ENCODE measurements at regions not wholly inside any gene's neighbourhood (a gene's known extent, or its start where the extent isn't known, plus 50 kb on each side); places are given as distances from the start of the nearest gene placed in this dataset.

GRCh38 chr4:157741642-157742041 lies 431.2 kb downstream of the GASK1B start:
- H3F3A ChIP-seq (ENCODE audit: low read depth) = no peaks in the 10 kb centered on the region
- no peak overlapping the region for H2AFZ ChIP-seq (ENCODE audit: low read length)
- H3K79me2 ChIP-seq (ENCODE audit: insufficient read depth, low read length) = no peaks in the 10 kb centered on the region
- H3K4me1 ChIP-seq (ENCODE audit: insufficient read depth, low read length, poor library complexity, severe bottlenecking) = no peaks in the 10 kb centered on the region
- TF ChIP-seq EZH2phosphoT487 (IDR thresholded peaks at IDR 0.05; ENCODE audit: borderline replicate concordance) (no peak), CTCF (conservative IDR thresholded peaks at IDR 0.05; ENCODE audit: low read length) (no peak)
- H3K9me3 ChIP-seq (ENCODE audit: insufficient read depth, low read depth, low read length) = no peaks in the 10 kb centered on the region
- H3K4me2 ChIP-seq (ENCODE audit: low read depth, low read length, poor library complexity, severe bottlenecking) = no peak overlapping the region
- H3K9me2 ChIP-seq (replicated peaks; ENCODE audit: low read depth, low read length) = no peaks in the 10 kb centered on the region
- H3K27me3 ChIP-seq (ENCODE audit: insufficient read depth, low read length, poor library complexity, severe bottlenecking) = no peaks in the 10 kb centered on the region
- no peaks in the 10 kb centered on the region for H4K20me1 ChIP-seq (ENCODE audit: insufficient read depth, low read length, poor library complexity, severe bottlenecking)
- no peak overlapping the region for H3K9ac ChIP-seq (ENCODE audit: low read depth, low read length, poor library complexity, severe bottlenecking)
- H3K4me3 ChIP-seq (ENCODE audit: low read length, poor library complexity, severe bottlenecking) = no peak overlapping the region
- no peaks in the 10 kb centered on the region for H3K36me3 ChIP-seq (ENCODE audit: insufficient read depth, low read length)

DNA sequence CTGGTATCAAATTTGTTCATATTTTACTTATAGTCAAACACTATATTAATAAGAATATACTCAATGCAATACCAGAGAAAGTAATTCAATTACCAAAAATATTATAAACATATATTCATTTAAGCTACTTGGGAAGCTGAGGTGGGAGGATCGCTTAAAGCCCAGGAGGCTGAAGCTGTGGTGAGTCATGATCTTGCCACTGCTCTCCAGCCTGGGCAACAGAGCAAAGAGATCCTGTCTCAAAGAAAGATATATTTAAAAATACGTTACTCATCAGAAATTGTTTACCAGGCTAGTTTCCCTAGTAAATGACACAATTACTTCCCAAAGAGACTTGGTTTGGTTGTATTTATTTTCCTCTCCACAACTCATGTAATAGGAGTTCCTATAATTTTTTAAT lies 433.6 kb downstream of the GASK1B start:
- H3K79me2 ChIP-seq (ENCODE audit: insufficient read depth, low read length) = no peaks in the 10 kb centered on the region
- no peak overlapping the region for H3K9ac ChIP-seq (ENCODE audit: low read depth, low read length, poor library complexity, severe bottlenecking)
- no peaks in the 10 kb centered on the region for H3K4me1 ChIP-seq (ENCODE audit: insufficient read depth, low read length, poor library complexity, severe bottlenecking)
- H3K9me3 ChIP-seq (ENCODE audit: insufficient read depth, low read depth, low read length) = no peaks in the 10 kb centered on the region
- no peaks in the 10 kb centered on the region for H3K27me3 ChIP-seq (ENCODE audit: insufficient read depth, low read length, poor library complexity, severe bottlenecking)
- no peak overlapping the region for H2AFZ ChIP-seq (ENCODE audit: low read length)
- H3K4me2 ChIP-seq (ENCODE audit: low read depth, low read length, poor library complexity, severe bottlenecking) = no peak overlapping the region
- H3K9me2 ChIP-seq (replicated peaks; ENCODE audit: low read depth, low read length) = no peaks in the 10 kb centered on the region
- H3F3A ChIP-seq (ENCODE audit: low read depth) = no peaks in the 10 kb centered on the region
- H4K20me1 ChIP-seq (ENCODE audit: insufficient read depth, low read length, poor library complexity, severe bottlenecking) = no peaks in the 10 kb centered on the region
- no peak for TF ChIP-seq EZH2phosphoT487 (IDR thresholded peaks at IDR 0.05; ENCODE audit: borderline replicate concordance)
- TF ChIP-seq CTCF (conservative IDR thresholded peaks at IDR 0.05; ENCODE audit: low read length) = no peak
- no peaks in the 10 kb centered on the region for H3K36me3 ChIP-seq (ENCODE audit: insufficient read depth, low read length)
- H3K4me3 ChIP-seq (ENCODE audit: low read length, poor library complexity, severe bottlenecking) = no peak overlapping the region

- Histone ChIP-seq H3K9me2 (replicated peaks; ENCODE audit: low read depth, low read length) (no peaks in the 10 kb centered on the region), H4K20me1 (ENCODE audit: insufficient read depth, low read length, poor library complexity, severe bottlenecking) (no peaks in the 10 kb centered on the region), H3F3A (ENCODE audit: low read depth) (no peaks in the 10 kb centered on the region), H3K4me3 (ENCODE audit: low read length, poor library complexity, severe bottlenecking) (no peak overlapping the region), H3K79me2 (ENCODE audit: insufficient read depth, low read length) (no peaks in the 10 kb centered on the region), H3K4me1 (ENCODE audit: insufficient read depth, low read length, poor library complexity, severe bottlenecking) (no peaks in the 10 kb centered on the region), H2AFZ (ENCODE audit: low read length) (no peak overlapping the region), H3K9ac (ENCODE audit: low read depth, low read length, poor library complexity, severe bottlenecking) (no peak overlapping the region), H3K36me3 (ENCODE audit: insufficient read depth, low read length) (no peaks in the 10 kb centered on the region), H3K4me2 (ENCODE audit: low read depth, low read length, poor library complexity, severe bottlenecking) (no peak overlapping the region), H3K9me3 (ENCODE audit: insufficient read depth, low read depth, low read length) (no peaks in the 10 kb centered on the region), H3K27me3 (ENCODE audit: insufficient read depth, low read length, poor library complexity, severe bottlenecking) (no peaks in the 10 kb centered on the region)
- TF ChIP-seq EZH2phosphoT487 (IDR thresholded peaks at IDR 0.05; ENCODE audit: borderline replicate concordance) (no peak), CTCF (conservative IDR thresholded peaks at IDR 0.05; ENCODE audit: low read length) (no peak)
These were observed 444.6 kb downstream of the GASK1B start for GRCh38 chr4:157728215-157728614.

All from Loucy (cell line).